ENCODE measurements at regions not wholly inside any gene's neighbourhood (a gene's known extent, or its start where the extent isn't known, plus 50 kb on each side); places are given as distances from the start of the nearest gene placed in this dataset.
"Not testable (repeated sequence)": the region's sequence is repeated elsewhere in the genome, so short reads cannot be mapped to it uniquely, and the experiment has no call there.

DNA sequence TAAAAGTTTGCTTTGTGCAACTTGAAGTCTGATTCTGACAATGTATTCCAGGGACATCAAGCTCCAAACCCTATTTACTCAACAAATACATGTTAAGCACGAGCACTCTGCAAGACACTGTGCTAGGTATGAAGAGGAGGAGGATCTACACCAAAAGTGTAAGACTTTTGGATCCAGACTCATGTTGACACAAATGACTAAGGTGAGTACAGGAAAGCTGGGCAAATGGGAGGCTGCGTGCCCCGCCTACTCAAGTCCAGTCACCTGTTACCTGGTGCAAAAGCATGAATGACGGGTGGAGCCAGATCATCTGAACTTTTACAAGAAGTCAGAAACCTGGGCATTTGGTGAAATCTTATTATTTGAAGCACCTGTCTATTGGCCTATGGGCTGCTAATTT lies 120.7 kb downstream of the ABCC12 start:
- no peaks in the 10 kb centered on the region for H3K9me3 Mint-ChIP-seq
- H3K27me3 Mint-ChIP-seq: no peaks in the 10 kb centered on the region
- no peak overlapping the region for H3K27ac Mint-ChIP-seq
- TF ChIP-seq, protein P1, sequence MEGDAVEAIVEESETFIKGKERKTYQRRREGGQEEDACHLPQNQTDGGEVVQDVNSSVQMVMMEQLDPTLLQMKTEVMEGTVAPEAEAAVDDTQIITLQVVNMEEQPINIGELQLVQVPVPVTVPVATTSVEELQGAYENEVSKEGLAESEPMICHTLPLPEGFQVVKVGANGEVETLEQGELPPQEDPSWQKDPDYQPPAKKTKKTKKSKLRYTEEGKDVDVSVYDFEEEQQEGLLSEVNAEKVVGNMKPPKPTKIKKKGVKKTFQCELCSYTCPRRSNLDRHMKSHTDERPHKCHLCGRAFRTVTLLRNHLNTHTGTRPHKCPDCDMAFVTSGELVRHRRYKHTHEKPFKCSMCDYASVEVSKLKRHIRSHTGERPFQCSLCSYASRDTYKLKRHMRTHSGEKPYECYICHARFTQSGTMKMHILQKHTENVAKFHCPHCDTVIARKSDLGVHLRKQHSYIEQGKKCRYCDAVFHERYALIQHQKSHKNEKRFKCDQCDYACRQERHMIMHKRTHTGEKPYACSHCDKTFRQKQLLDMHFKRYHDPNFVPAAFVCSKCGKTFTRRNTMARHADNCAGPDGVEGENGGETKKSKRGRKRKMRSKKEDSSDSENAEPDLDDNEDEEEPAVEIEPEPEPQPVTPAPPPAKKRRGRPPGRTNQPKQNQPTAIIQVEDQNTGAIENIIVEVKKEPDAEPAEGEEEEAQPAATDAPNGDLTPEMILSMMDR (conservative IDR thresholded peaks at IDR 0.05): no peak
- no peaks in the 10 kb centered on the region for H3K36me3 Mint-ChIP-seq
- no peaks in the 10 kb centered on the region for H3K4me1 Mint-ChIP-seq (ENCODE audit: unreplicated experiment)
- no peak overlapping the region for H3K4me3 Mint-ChIP-seq
- DNase-seq (ENCODE audit: extremely low spot score, unreplicated experiment): no peak

- Mint-ChIP-seq H3K36me3 (no peaks in the 10 kb centered on the region), H3K27me3 (no peaks in the 10 kb centered on the region), H3K9me3 (no peaks in the 10 kb centered on the region), H3K4me3 (no peak overlapping the region), H3K4me1 (ENCODE audit: unreplicated experiment) (no peaks in the 10 kb centered on the region), H3K27ac (no peak overlapping the region)
- TF ChIP-seq, protein P1 (conservative IDR thresholded peaks at IDR 0.05): no peak
- DNase-seq (ENCODE audit: extremely low spot score, unreplicated experiment): no peak
These were observed 124.9 kb downstream of the ABCC12 start for GRCh38 chr16:48030926-48031325.

- Mint-ChIP-seq H3K27ac (no peak overlapping the region), H3K9me3 (no peaks in the 10 kb centered on the region), H3K4me1 (ENCODE audit: unreplicated experiment) (no peaks in the 10 kb centered on the region), H3K4me3 (no peak overlapping the region), H3K27me3 (no peaks in the 10 kb centered on the region), H3K36me3 (no peaks in the 10 kb centered on the region)
- DNase-seq (ENCODE audit: extremely low spot score, unreplicated experiment): no peak
- TF ChIP-seq, protein P1 (conservative IDR thresholded peaks at IDR 0.05): no peak
These were observed 126.0 kb downstream of the ABCC12 start for GRCh38 chr16:48029768-48030167.

DNA sequence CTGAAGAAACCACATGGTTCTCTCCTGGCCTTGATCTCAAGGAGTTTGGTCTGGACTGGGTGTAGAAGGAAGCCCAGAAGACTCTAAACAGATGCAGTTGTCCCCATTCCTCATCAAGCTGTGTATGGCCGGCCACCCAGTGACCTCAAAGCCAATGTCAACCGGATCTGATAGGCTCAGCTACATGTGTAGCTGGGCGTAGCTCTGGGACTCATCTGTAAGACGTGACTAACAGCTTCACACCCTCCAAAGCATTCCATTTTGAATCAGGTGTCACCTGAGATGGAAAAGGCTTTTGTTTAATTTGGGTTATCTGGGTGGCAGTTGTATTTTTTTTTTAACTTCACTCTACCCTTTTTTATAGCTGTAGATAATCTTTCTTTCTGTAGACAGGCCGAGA lies 130.4 kb downstream of the ABCC12 start:
- Mint-ChIP-seq H3K36me3 (no peaks in the 10 kb centered on the region), H3K27me3 (no peaks in the 10 kb centered on the region), H3K27ac (no peak overlapping the region), H3K9me3 (no peaks in the 10 kb centered on the region), H3K4me1 (ENCODE audit: unreplicated experiment) (no peaks in the 10 kb centered on the region), H3K4me3 (no peak overlapping the region)
- TF ChIP-seq, protein P1 (conservative IDR thresholded peaks at IDR 0.05): no peak
- no peak for DNase-seq (ENCODE audit: extremely low spot score, unreplicated experiment)

DNA sequence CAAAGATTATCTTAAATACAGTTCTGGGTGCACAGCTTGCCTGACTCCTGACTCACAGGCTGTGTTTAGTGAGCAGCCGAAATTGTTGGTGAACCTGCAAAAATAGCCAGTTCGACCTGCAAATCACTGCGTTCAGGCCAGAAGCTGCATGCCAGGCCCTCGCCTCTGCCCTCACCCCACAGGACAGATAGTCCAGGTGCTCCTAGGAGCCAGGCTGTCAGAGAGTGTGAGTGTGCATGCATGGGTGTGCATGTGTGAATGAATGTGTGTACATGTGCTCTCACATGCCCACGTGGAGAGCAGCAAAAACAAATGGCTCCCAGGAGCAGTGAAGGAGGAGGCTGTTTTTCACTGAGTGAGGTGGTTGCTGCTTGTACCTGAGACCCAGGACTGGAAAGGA lies 131.8 kb downstream of the ABCC12 start:
- H3K4me1 Mint-ChIP-seq (ENCODE audit: unreplicated experiment): no peaks in the 10 kb centered on the region
- no peak for DNase-seq (ENCODE audit: extremely low spot score, unreplicated experiment)
- H3K27me3 Mint-ChIP-seq: no peaks in the 10 kb centered on the region
- H3K36me3 Mint-ChIP-seq: no peaks in the 10 kb centered on the region
- H3K9me3 Mint-ChIP-seq: no peaks in the 10 kb centered on the region
- H3K27ac Mint-ChIP-seq: no peak overlapping the region
- H3K4me3 Mint-ChIP-seq: no peak overlapping the region
- TF ChIP-seq, protein P1 (conservative IDR thresholded peaks at IDR 0.05): no peak

- Mint-ChIP-seq H3K9me3 (no peaks in the 10 kb centered on the region), H3K36me3 (no peaks in the 10 kb centered on the region), H3K4me3 (no peak overlapping the region), H3K27me3 (no peaks in the 10 kb centered on the region), H3K4me1 (ENCODE audit: unreplicated experiment) (no peaks in the 10 kb centered on the region), H3K27ac (no peak overlapping the region)
- TF ChIP-seq, protein P1 (conservative IDR thresholded peaks at IDR 0.05): no peak
- no peak for DNase-seq (ENCODE audit: extremely low spot score, unreplicated experiment)
These were observed 133.3 kb downstream of the ABCC12 start for GRCh38 chr16:48022496-48022895.

DNA sequence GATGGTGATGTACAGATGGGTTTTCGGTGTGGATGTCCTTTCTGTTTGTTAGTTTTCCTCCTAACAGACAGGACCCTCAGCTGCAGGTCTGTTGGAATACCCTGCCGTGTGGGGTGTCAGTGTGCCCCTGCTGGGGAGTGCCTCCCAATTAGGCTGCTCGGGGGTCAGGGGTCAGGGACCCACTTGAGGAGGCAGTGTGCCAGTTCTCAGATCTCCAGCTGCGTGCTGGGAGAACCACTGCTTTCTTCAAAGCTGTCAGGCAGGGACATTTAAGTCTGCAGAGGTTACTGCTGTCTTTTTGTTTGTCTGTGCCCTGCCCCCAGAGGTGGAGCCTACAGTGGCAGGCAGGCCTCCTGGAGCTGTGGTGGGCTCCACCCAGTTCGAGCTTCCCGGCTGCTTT lies 135.2 kb downstream of the ABCC12 start:
- H3K27ac Mint-ChIP-seq; H3K4me3 Mint-ChIP-seq; DNase-seq (ENCODE audit: extremely low spot score, unreplicated experiment): not testable (repeated sequence)

More for the DNA sequence above, 135.2 kb downstream of the ABCC12 start:
- not testable (repeated sequence) for H3K36me3 Mint-ChIP-seq; H3K4me1 Mint-ChIP-seq (ENCODE audit: unreplicated experiment); H3K9me3 Mint-ChIP-seq; H3K27me3 Mint-ChIP-seq
